A549 (cell line): ENCODE measurements at regions not wholly inside any gene's neighbourhood (a gene's known extent, or its start where the extent isn't known, plus 50 kb on each side); places are given as distances from the start of the nearest gene placed in this dataset.
"Not testable (repeated sequence)": the region's sequence is repeated elsewhere in the genome, so short reads cannot be mapped to it uniquely, and the experiment has no call there.

ENCODE experiments used
- ATAC-seq, 2 experiments: fragments of 200-7000 bp in 1 of 2; fragments of >200 bp in 1 of 2; cut with Nextera tagmentation in 1 of 2; cut with Tn5 transposase in 1 of 2; 3 replicates each; pipeline versions ENCODE4 v1.8.0 to v1.9.1; 2018 to 2020; ENCODE audit warnings: mild to moderate bottlenecking in 1 of 2, moderate library complexity in 1 of 2
- CTCF ChIA-PET: fragments of 300-600 bp; sonication (Branson Sonifier 250); formaldehyde crosslinking; extraction: SDS; loops from one replicate; lab custom pipeline; 2021; ENCODE audit warnings: antibody characterized with exemption, inconsistent platforms; lab: Yijun Ruan, JAX
- POLR2A ChIA-PET: fragments of 350-600 bp; formaldehyde crosslinking; extraction: SDS; loops from one replicate; lab custom pipeline; 2021; ENCODE audit warnings: antibody characterized with exemption, inconsistent platforms; lab: Yijun Ruan, JAX
- DNase-seq, 2 experiments: peaks; one replicate each; pipeline versions ENCODE4 v3.0.0 to v3.0.0-alpha.2; 2011 to 2016; ENCODE audit warnings: low read depth in 1 of 2, low spot score in 1 of 2
- FAIRE-seq: peaks from 2 replicates; lab custom pipeline; 2011; peaks lifted over from hg19 to GRCh38; lab: Jason Lieb, UNC
- H3K27ac ChIP-seq, 2 experiments: fragments of >200 bp; sonication (Bioruptor Twin); formaldehyde crosslinking; 3 replicates each; pipeline ENCODE4 v1.5.1; 2016 to 2017
- H3K4me1 ChIP-seq: fragments of >200 bp; sonication (Bioruptor Twin); formaldehyde crosslinking; 3 replicates; pipeline ENCODE4 v1.6.1; 2016
- H3K4me2 ChIP-seq: fragments of >200 bp; sonication (Bioruptor Twin); formaldehyde crosslinking; 3 replicates; pipeline ENCODE4 v1.6.1; 2016
- H3K4me3 ChIP-seq: fragments of >200 bp; sonication (Bioruptor Twin); formaldehyde crosslinking; 3 replicates; pipeline ENCODE4 v1.5.1; 2016
- H3K9me3 ChIP-seq: fragments of >200 bp; sonication (Bioruptor Twin); formaldehyde crosslinking; 3 replicates; pipeline ENCODE4 v1.6.1; 2016
- CBX2 ChIP-seq: fragments of 200-600 bp; sonication (generic); IDR thresholded peaks from 2 replicates; pipeline ENCODE4 v1.6.1; 2016; ENCODE audit warnings: low read depth, mild to moderate bottlenecking, borderline replicate concordance
- CBX8 ChIP-seq: fragments of 200-600 bp; sonication (generic); IDR thresholded peaks from 2 replicates; pipeline ENCODE4 v1.6.1; 2016
- CEBPB ChIP-seq, 2 experiments: fragments of >200 bp in 1 of 2; sonication (Bioruptor Twin) in 1 of 2; formaldehyde crosslinking in 1 of 2; IDR thresholded peaks; 2 replicates each; pipeline ENCODE4 v1.6.1; 2012 to 2016
- EHMT2 ChIP-seq: fragments of 200-600 bp; sonication (generic); IDR thresholded peaks from 2 replicates; pipeline ENCODE4 v1.6.1; 2016; ENCODE audit warnings: antibody characterized with exemption, low read depth, mild to moderate bottlenecking, moderate library complexity
- EP300 ChIP-seq, 2 experiments: fragments of >200 bp; sonication (Bioruptor Twin); formaldehyde crosslinking; IDR thresholded peaks; 2 replicates in 1 of 2; 3 replicates in 1 of 2; pipeline ENCODE4 v1.6.1; 2016 to 2017
- FOSL2 ChIP-seq, 2 experiments: fragments of 450-650 bp in 1 of 2; fragments of >200 bp in 1 of 2; sonication (Bioruptor Twin) in 1 of 2; formaldehyde crosslinking; IDR thresholded peaks; 2 replicates each; pipeline versions ENCODE4 v1.5.0 to v1.6.1; 2016 to 2020; ENCODE audit warnings: mild to moderate bottlenecking in 1 of 2, moderate library complexity in 1 of 2
- HEYL ChIP-seq: fragments of 250-450 bp; sonication (Bioruptor Pico); IDR thresholded peaks from 2 replicates; pipeline ENCODE4 v1.8.0; 2021; ENCODE audit warnings: mild to moderate bottlenecking, moderate library complexity
- HOXA7 ChIP-seq: fragments of 250-450 bp; sonication (Bioruptor Pico); IDR thresholded peaks from 2 replicates; pipeline ENCODE4 v1.5.0; 2020; ENCODE audit warnings: mild to moderate bottlenecking, moderate library complexity
- HOXB13 ChIP-seq: fragments of 250-450 bp; sonication (Bioruptor Pico); IDR thresholded peaks from 2 replicates; pipeline ENCODE4 v1.5.0; 2020; ENCODE audit warnings: low read depth, mild to moderate bottlenecking, moderate library complexity
- HOXB5 ChIP-seq: fragments of 250-450 bp; sonication (Bioruptor Pico); IDR thresholded peaks from 2 replicates; pipeline ENCODE4 v1.5.0; 2020; ENCODE audit warnings: mild to moderate bottlenecking, moderate library complexity
- JUN ChIP-seq, 2 experiments: fragments of >200 bp; sonication (Bioruptor Twin); formaldehyde crosslinking; IDR thresholded peaks; 2 replicates in 1 of 2; 3 replicates in 1 of 2; pipeline ENCODE4 v1.6.1; 2016 to 2017
- JUNB ChIP-seq: fragments of >200 bp; sonication (Bioruptor Twin); formaldehyde crosslinking; IDR thresholded peaks from 2 replicates; pipeline ENCODE4 v1.6.1; 2016
- KDM1A ChIP-seq: fragments of 200-600 bp; sonication (generic); IDR thresholded peaks from 2 replicates; pipeline ENCODE4 v1.6.1; 2016; ENCODE audit warnings: low read depth, mild to moderate bottlenecking
- KDM5A ChIP-seq: fragments of 200-600 bp; sonication (generic); IDR thresholded peaks from 2 replicates; pipeline ENCODE4 v1.6.1; 2016; ENCODE audit warnings: antibody characterized with exemption, mild to moderate bottlenecking
- MAFK ChIP-seq: fragments of 450-650 bp; IDR thresholded peaks from 2 replicates; pipeline ENCODE4 v1.6.1; 2014; ENCODE audit not compliant: partially characterized antibody
- MYC ChIP-seq: IDR thresholded peaks from 2 replicates; pipeline ENCODE4 v1.6.1; 2012; ENCODE audit warnings: mild to moderate bottlenecking, inconsistent platforms, low read length, improper control_type of control experiment, borderline replicate concordance
- NFE2L2 ChIP-seq: fragments of 150-350 bp; conservative IDR thresholded peaks from 2 replicates; pipeline ENCODE4 v1.6.1; 2014; ENCODE audit warnings: low read length
- NR3C1 ChIP-seq: fragments of >200 bp; sonication (Bioruptor Twin); formaldehyde crosslinking; IDR thresholded peaks from 3 replicates; pipeline ENCODE4 v1.6.1; 2017
- PHF8 ChIP-seq: fragments of 200-600 bp; sonication (generic); IDR thresholded peaks from 2 replicates; pipeline ENCODE4 v1.6.1; 2016; ENCODE audit warnings: low read depth, mild to moderate bottlenecking, antibody characterized with exemption, moderate library complexity, borderline replicate concordance
- POLR2A ChIP-seq: IDR thresholded peaks from 2 replicates; pipeline ENCODE4 v1.6.1; 2012; ENCODE audit warnings: mild to moderate bottlenecking, low read length
- RAD21 ChIP-seq, 2 experiments: fragments of >200 bp in 1 of 2; sonication (Bioruptor Twin) in 1 of 2; formaldehyde crosslinking in 1 of 2; IDR thresholded peaks in 1 of 2; conservative IDR thresholded peaks in 1 of 2; 2 replicates in 1 of 2; 3 replicates in 1 of 2; pipeline ENCODE4 v1.6.1; 2012 to 2018; ENCODE audit warnings: inconsistent platforms in 1 of 2
- RFX5 ChIP-seq: fragments of 450-650 bp; IDR thresholded peaks from 2 replicates; pipeline ENCODE4 v1.7.1; 2014; ENCODE audit warnings: antibody characterized with exemption, mild to moderate bottlenecking, moderate library complexity
- RNF2 ChIP-seq: fragments of 200-600 bp; sonication (generic); IDR thresholded peaks from 2 replicates; pipeline ENCODE4 v1.6.1; 2016; ENCODE audit warnings: low read depth, mild to moderate bottlenecking, antibody characterized with exemption, moderate library complexity, borderline replicate concordance
- TP53 ChIP-seq: fragments of 250-450 bp; sonication (Bioruptor Pico); IDR thresholded peaks from 2 replicates; pipeline ENCODE4 v1.5.0; 2021; ENCODE audit warnings: mild to moderate bottlenecking, moderate library complexity
- ZC3H11A ChIP-seq: fragments of 450-650 bp; IDR thresholded peaks from 2 replicates; pipeline ENCODE4 v1.6.1; 2014; ENCODE audit warnings: antibody characterized with exemption, mild to moderate bottlenecking
- ZFP36 ChIP-seq: fragments of 450-650 bp; IDR thresholded peaks from 2 replicates; pipeline ENCODE4 v1.6.1; 2014; ENCODE audit warnings: borderline replicate concordance; ENCODE audit not compliant: partially characterized antibody
- ZSCAN20 ChIP-seq: fragments of 250-450 bp; sonication (Bioruptor Pico); IDR thresholded peaks from 2 replicates; pipeline ENCODE4 v1.8.0; 2022; ENCODE audit warnings: mild to moderate bottlenecking, moderate library complexity
- WGBS: methylation state at CpG from one replicate; pipeline ENCODE4 v1.1.6; 2017; ENCODE audit errors: missing lambda C conversion rate; 5-methylcytosine and 5-hydroxymethylcytosine counted together
- TF ChIP-seq, protein P1 (sequence below): IDR thresholded peaks from 2 replicates; pipeline ENCODE4 v1.6.1; 2012
- TF ChIP-seq, protein P2 (sequence below): fragments of >200 bp; sonication (Bioruptor Twin); formaldehyde crosslinking; IDR thresholded peaks from 3 replicates; pipeline ENCODE4 v1.6.1; 2016

DNA sequence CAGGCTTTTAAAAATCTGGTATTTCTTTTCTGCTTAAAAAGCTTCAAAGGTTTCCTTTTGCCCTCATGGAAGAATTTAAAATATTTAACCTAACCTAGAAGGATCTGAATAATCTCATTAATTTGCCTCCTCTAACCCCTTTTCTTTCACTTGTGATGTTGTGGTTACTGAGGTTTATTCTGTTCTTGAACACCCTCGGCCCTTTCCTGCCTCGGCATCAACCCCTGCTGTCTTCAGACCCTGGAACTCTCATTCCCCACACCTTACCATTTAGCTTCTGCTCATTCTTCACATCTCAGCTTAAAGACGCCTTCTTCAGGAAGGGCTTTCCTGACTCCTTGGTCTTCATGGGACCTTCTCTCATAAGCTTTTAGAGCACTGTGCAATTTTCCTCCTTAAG lies 131.4 kb upstream of the MAN2A1 start:
- CTCF ChIA-PET = no interaction called here
- TF ChIP-seq KDM5A (no peak), JUN (IDR thresholded peaks at IDR 0.05) (no peak), HOXB5 (CRISPR knock-in tag) (no peak), MAFK (no peak), HEYL (CRISPR knock-in tag) (no peak), JUNB (no peak), ZFP36 (no peak), TP53 (CRISPR knock-in tag) (no peak)
- TF ChIP-seq, protein P1, sequence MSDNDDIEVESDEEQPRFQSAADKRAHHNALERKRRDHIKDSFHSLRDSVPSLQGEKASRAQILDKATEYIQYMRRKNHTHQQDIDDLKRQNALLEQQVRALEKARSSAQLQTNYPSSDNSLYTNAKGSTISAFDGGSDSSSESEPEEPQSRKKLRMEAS = no peak
- no peak for ATAC-seq
- no peak for DNase-seq
- no peak overlapping the region for H3K4me2 ChIP-seq
- POLR2A ChIA-PET = no interaction called here
- H3K27ac ChIP-seq = no peak overlapping the region
- 20% methylated on average over 3 of the region's 3 CpGs for WGBS
- no peak overlapping the region for H3K4me3 ChIP-seq
- FAIRE-seq = no peak
- no peaks in the 10 kb centered on the region for H3K4me1 ChIP-seq
- H3K9me3 ChIP-seq = no peaks in the 10 kb centered on the region

DNA sequence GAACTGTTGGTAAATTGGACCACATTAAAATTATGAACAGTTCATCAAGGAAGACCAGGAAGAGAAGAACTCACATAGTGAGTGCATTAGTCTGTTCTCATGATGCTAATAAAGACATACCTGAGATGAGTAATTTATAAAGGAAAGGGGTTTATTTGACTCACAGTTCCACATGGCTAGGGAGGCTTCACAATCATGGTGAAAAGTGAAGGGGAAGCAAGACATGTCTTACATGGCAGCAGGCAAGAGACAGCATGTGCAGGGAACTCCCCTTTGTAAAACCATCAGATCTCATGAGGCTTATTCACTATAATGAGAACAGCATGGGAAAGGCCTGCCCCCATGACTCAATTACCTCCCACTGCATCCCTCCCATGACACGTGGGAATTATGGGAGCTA lies 135.9 kb upstream of the MAN2A1 start:
- Histone ChIP-seq H3K9me3 (no peaks in the 10 kb centered on the region), H3K4me3 (no peak overlapping the region), H3K4me1 (no peaks in the 10 kb centered on the region), H3K27ac (no peak overlapping the region), H3K4me2 (no peak overlapping the region)
- TF ChIP-seq MYC (no peak), HOXB13 (no peak), EP300 (IDR thresholded peaks at IDR 0.05) (no peak), HEYL (CRISPR knock-in tag) (no peak), MAFK (no peak), ZC3H11A (no peak), ZSCAN20 (CRISPR knock-in tag) (no peak), JUN (IDR thresholded peaks at IDR 0.05) (no peak)
- TF ChIP-seq, protein P2, sequence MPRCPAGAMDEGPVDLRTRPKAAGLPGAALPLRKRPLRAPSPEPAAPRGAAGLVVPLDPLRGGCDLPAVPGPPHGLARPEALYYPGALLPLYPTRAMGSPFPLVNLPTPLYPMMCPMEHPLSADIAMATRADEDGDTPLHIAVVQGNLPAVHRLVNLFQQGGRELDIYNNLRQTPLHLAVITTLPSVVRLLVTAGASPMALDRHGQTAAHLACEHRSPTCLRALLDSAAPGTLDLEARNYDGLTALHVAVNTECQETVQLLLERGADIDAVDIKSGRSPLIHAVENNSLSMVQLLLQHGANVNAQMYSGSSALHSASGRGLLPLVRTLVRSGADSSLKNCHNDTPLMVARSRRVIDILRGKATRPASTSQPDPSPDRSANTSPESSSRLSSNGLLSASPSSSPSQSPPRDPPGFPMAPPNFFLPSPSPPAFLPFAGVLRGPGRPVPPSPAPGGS = no peak
- CTCF ChIA-PET = no interaction called here
- DNase-seq = no peak
- no peak for FAIRE-seq
- 0% methylated on average over 1 of the region's 1 CpG for WGBS
- no peak for ATAC-seq
- POLR2A ChIA-PET = no interaction called here

DNA sequence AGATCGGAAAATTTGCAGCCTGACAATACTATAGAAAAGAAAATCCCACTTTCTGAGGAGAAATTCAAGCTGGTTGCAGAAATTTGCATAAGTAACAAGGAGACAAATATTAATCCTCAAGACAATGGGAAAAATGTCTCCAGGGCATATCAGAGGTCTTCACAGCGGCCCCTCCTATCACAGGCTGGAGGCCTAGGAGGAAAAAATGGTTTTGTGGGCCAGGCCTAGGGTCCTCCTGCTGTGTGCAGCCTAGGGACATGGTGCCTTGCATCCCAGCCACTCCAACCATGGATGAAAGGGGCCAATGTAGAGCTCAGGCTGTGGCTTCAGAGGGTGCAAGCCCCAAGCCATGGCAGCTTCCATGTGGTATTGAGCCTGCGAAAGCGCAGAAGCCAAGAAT lies 138.5 kb upstream of the MAN2A1 start:
- H3K4me1 ChIP-seq, ATAC-seq, FAIRE-seq, H3K4me3 ChIP-seq, H3K27ac ChIP-seq, DNase-seq, H3K4me2 ChIP-seq, POLR2A ChIA-PET, H3K9me3 ChIP-seq, CTCF ChIA-PET: not testable (repeated sequence)
- WGBS = 53% methylated on average over 4 of the region's 4 CpGs

DNA sequence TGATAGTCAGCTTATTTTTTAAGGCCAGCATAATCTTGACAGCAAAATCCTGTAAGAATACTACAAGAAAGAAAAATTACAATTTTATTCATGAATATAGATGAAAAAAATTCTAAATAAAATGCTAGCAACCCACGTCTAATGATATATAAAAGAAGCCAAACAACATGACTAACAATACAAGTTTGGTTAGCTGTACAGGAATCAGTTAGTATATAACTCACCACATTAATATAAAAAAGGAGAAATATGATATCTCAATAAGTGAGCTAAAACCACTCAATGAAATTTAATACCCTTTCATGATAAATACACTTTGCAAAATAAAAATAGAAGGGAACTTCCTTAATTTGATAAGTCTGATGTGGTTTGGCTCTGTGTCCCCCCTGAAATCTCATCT lies 139.7 kb upstream of the MAN2A1 start:
- Histone ChIP-seq H3K4me3 (no peak overlapping the region), H3K27ac (no peak overlapping the region), H3K4me2 (no peak overlapping the region), H3K9me3 (no peaks in the 10 kb centered on the region), H3K4me1 (no peaks in the 10 kb centered on the region)
- TF ChIP-seq RFX5 (no peak), CBX8 (no peak), EP300 (IDR thresholded peaks at IDR 0.05) (no peak), NFE2L2 (no peak), ZFP36 (no peak), HOXA7 (CRISPR knock-in tag) (no peak), CBX2 (no peak), CEBPB (IDR thresholded peaks at IDR 0.05) (no peak), RAD21 (conservative IDR thresholded peaks at IDR 0.05 in 1 of 2, IDR thresholded peaks at IDR 0.05 in 1 of 2) (no peak), JUN (IDR thresholded peaks at IDR 0.05) (no peak), RNF2 (no peak), PHF8 (no peak), POLR2A (no peak), KDM1A (no peak), EHMT2 (no peak), NR3C1 (no peak), FOSL2 (IDR thresholded peaks at IDR 0.05) (no peak), FOSL2 (CRISPR knock-in tag; IDR thresholded peaks at IDR 0.05) (no peak), JUNB (no peak)
- TF ChIP-seq, protein P1 = no peak
- FAIRE-seq (no peak), ATAC-seq (no peak), DNase-seq (no peak)
- CTCF ChIA-PET = no interaction called here
- POLR2A ChIA-PET = no interaction called here
- WGBS = 4% methylated on average over 1 of the region's 1 CpG
